ENCODE measurements at regions not wholly inside any gene's neighbourhood (a gene's known extent, or its start where the extent isn't known, plus 50 kb on each side); places are given as distances from the start of the nearest gene placed in this dataset.

DNA sequence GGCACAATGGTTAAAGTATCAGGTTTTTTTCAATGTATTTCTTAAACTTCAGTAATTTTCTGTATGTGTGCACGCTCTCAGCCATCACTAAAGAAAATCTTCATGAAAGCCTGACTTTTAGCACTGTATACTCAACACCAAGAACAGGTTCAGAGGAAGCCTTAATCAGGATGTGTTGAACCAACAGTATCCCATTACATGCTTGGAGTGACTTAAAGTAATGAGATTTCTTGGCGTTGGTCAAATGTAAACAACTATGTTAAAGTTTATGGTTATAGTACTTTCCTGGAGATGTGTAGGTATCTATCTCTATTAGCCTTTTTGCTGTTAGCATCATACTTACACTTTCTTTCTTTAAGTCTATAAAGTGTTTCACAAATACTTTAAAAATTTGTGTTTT is 335.0 kb downstream of the CCER1 start:
- intact Hi-C loops (cut with micrococcal nuclease) = no loop called here
- no peak for DNase-seq
- CTCF ChIA-PET = no interaction called here
- H3K4me3 Mint-ChIP-seq = no peak overlapping the region
- no peaks in the 10 kb centered on the region for H3K27me3 Mint-ChIP-seq (ENCODE audit: low read depth)
- no peak overlapping the region for H3K27ac Mint-ChIP-seq
- H3K9me3 Mint-ChIP-seq = no peaks in the 10 kb centered on the region
- H3K36me3 Mint-ChIP-seq (ENCODE audit: low read depth) = no peaks in the 10 kb centered on the region
- H3K4me1 Mint-ChIP-seq (ENCODE audit: low read depth) = no peaks in the 10 kb centered on the region

DNA sequence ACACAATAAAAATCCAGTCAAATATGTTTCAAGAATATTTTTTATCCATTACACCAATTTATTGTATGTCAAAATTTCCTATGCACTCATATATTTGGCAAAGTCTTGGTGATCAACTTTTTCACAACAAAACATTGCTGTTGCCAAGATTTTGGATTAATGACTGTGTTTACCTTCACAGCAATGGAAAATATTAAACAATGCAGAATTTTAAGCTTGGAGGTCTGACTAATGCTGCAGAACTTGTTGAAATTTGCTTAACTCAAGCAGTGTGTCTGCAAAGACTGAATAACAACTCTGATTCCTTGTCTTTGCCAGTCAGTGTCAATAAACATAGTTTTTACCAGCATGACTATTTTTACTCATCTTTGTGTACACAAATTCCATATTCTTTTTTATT is 336.4 kb downstream of the CCER1 start:
- Mint-ChIP-seq H3K4me3 (no peak overlapping the region), H3K9me3 (no peaks in the 10 kb centered on the region), H3K4me1 (ENCODE audit: low read depth) (no peaks in the 10 kb centered on the region), H3K36me3 (ENCODE audit: low read depth) (no peaks in the 10 kb centered on the region), H3K27me3 (ENCODE audit: low read depth) (no peaks in the 10 kb centered on the region), H3K27ac (no peak overlapping the region)
- no peak for DNase-seq
- intact Hi-C loops (cut with micrococcal nuclease) = no loop called here
- CTCF ChIA-PET = no interaction called here

DNA sequence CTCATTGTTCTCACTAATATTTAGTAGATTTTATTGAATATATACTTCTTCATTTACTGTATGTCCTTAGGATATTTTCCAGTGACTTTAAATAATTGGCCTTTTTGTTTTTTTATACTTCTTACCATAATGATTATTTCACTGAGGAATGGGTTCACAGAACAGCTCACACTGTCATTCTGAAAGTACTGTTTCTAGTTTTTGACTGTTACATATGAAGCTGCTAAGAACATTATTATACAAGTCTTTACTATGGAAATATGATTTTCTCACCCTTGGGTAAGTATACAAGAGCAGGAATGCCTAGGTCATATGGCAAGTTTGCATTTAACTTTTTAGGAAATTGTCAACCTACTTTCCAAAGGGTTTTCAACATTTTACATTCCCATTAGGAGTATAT is 343.1 kb downstream of the CCER1 start:
- CTCF ChIA-PET = no interaction called here
- intact Hi-C loops (cut with micrococcal nuclease) = no loop called here
- no peaks in the 10 kb centered on the region for H3K4me1 Mint-ChIP-seq (ENCODE audit: low read depth)
- DNase-seq = no peak
- H3K4me3 Mint-ChIP-seq = no peak overlapping the region
- no peaks in the 10 kb centered on the region for H3K9me3 Mint-ChIP-seq
- H3K27me3 Mint-ChIP-seq (ENCODE audit: low read depth) = no peaks in the 10 kb centered on the region
- no peaks in the 10 kb centered on the region for H3K36me3 Mint-ChIP-seq (ENCODE audit: low read depth)
- no peak overlapping the region for H3K27ac Mint-ChIP-seq

DNA sequence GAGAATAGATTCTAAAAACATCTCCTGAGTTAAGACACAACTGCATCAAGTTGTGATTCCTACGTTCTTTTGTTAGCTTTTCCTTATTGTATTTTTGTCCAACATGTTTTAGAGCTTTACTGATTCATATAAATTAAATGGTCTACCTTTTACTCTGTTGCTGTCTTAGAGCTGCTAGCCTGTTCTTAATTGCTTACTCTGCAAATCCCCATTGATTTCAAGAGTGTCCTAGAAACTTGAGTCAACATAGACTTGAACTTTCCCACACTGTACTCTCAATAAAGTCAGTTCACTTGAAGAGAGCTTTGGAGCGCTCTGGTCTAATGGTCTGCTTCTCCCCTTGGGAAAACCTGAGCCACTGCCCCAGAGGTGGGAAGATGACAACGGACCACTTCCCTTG is 343.9 kb downstream of the CCER1 start:
- H3K27ac Mint-ChIP-seq = no peak overlapping the region
- H3K9me3 Mint-ChIP-seq = no peaks in the 10 kb centered on the region
- H3K4me3 Mint-ChIP-seq = no peak overlapping the region
- no peaks in the 10 kb centered on the region for H3K4me1 Mint-ChIP-seq (ENCODE audit: low read depth)
- no peak for DNase-seq
- H3K27me3 Mint-ChIP-seq (ENCODE audit: low read depth) = no peaks in the 10 kb centered on the region
- no peaks in the 10 kb centered on the region for H3K36me3 Mint-ChIP-seq (ENCODE audit: low read depth)
- CTCF ChIA-PET = no interaction called here
- intact Hi-C loops (cut with micrococcal nuclease) = no loop called here

DNA sequence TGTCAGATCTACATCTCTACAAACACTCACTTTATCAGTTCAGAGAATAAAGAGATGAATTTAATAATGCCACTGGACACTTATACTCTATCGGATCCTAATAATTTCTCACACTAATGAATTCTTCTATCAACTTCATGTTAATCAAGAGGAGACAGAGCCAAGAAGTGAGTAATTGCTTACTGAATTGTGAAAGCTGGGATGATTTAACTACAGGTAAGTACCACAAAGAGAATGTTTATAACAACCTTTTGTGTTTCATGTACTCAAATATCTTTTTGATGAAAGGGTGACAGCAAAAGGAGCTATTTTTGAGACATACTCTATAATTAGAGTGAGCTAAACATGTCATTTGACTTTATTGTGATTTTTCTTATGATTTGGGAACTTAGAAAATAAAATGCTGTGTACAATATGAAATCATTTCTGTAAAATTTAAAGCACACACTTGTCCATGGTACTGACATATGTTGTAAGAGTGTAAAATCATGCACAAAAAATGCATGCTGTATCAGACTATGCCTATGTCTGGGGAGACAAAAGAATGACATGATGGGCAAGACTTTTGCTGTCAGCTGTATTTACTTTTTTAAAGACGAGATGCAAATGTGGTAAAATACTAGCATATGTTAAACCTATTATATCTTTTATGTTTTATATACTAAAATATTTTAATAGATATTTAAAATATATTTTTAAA is 361.2 kb downstream of the CCER1 start:
- intact Hi-C loops (cut with micrococcal nuclease) = no loop called here
- no peaks in the 10 kb centered on the region for H3K36me3 Mint-ChIP-seq (ENCODE audit: low read depth)
- CTCF ChIA-PET = no interaction called here
- H3K4me1 Mint-ChIP-seq (ENCODE audit: low read depth) = no peaks in the 10 kb centered on the region
- H3K27ac Mint-ChIP-seq = no peak overlapping the region
- no peaks in the 10 kb centered on the region for H3K27me3 Mint-ChIP-seq (ENCODE audit: low read depth)
- H3K9me3 Mint-ChIP-seq = no peaks in the 10 kb centered on the region
- H3K4me3 Mint-ChIP-seq = no peak overlapping the region
- DNase-seq = no peak

DNA sequence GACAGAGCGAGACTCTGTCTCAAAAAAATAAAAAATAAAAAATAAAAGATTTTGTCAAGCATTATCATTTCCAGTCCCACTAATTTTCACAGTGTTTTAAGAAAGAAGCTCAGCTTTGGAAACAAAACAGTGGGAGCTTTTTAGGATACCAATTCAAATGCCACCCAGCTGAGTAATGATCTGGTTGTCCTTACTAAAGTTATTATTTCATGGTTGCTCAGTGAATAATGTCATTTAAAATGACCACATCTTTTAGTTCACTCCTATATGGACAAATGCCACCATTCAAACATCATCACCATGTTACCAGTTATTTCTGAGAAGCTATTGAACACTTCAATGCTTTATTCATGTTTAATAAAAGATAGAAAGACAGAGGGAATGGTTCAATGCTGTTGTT is 365.0 kb downstream of the CCER1 start:
- peaks cover 8% of the 10 kb centered on the region for H3K9me3 Mint-ChIP-seq
- H3K4me3 Mint-ChIP-seq = no peak overlapping the region
- no peak overlapping the region for H3K27ac Mint-ChIP-seq
- intact Hi-C loops (cut with micrococcal nuclease) = no loop called here
- CTCF ChIA-PET = no interaction called here
- no peaks in the 10 kb centered on the region for H3K27me3 Mint-ChIP-seq (ENCODE audit: low read depth)
- no peak for DNase-seq
- H3K4me1 Mint-ChIP-seq (ENCODE audit: low read depth) = no peaks in the 10 kb centered on the region
- H3K36me3 Mint-ChIP-seq (ENCODE audit: low read depth) = no peaks in the 10 kb centered on the region

DNA sequence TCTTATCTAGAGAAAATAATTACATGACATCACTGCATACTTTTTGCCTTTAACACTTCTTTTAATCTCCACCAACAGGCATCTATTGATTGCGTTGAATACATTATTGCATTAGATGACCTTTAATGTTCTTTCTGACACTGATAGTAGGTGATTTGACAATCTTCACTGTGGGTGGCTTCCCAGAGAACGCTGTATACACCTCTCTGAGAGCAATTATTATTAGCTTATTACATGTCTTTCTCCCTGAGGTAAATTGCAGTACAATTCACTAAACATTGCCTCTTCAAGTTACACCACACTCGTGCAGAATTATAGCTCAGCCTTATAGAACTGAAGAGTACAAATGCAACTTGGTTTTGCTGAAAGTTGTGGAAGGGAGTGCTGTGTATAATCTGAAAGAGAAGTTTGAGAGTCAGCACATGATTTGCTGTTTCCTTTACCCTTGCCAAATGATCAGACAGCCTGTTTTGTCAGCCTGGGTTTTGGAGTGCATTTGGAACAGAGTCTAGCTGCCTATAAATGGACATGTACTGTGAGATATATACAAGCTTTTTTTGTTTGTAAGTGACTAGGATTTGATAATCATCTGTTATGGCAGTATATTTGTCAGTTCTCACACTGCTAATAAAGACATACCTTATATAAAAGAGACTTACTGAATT is 369.2 kb downstream of the CCER1 start:
- Mint-ChIP-seq H3K4me3 (no peak overlapping the region), H3K27me3 (ENCODE audit: low read depth) (no peaks in the 10 kb centered on the region), H3K4me1 (ENCODE audit: low read depth) (no peaks in the 10 kb centered on the region), H3K27ac (no peak overlapping the region), H3K9me3 (peaks cover 8% of the 10 kb centered on the region), H3K36me3 (ENCODE audit: low read depth) (no peaks in the 10 kb centered on the region)
- no peak for DNase-seq
- intact Hi-C loops (cut with micrococcal nuclease) = no loop called here
- CTCF ChIA-PET = no interaction called here

DNA sequence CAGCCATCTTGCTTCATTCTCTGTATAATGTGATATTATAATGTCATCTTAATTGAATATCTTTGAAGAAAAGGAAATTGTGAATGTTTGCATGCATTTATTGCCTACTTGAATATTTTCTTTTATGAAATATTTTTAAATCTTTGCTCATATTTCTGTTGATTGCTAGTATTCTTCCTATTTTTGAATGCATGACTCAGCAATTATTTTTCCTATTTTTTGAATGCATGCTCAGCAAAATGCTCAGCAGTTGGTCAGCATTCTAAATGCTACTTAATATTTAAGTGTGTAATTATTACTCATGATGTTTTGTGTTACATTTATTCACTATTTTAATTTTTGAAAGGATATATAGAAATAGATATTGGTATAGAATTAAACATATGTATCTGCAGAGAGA is 378.3 kb downstream of the CCER1 start:
- Mint-ChIP-seq H3K9me3 (peaks cover 6% of the 10 kb centered on the region), H3K27ac (no peak overlapping the region), H3K4me1 (ENCODE audit: low read depth) (no peaks in the 10 kb centered on the region), H3K36me3 (ENCODE audit: low read depth) (no peaks in the 10 kb centered on the region), H3K4me3 (no peak overlapping the region), H3K27me3 (ENCODE audit: low read depth) (no peaks in the 10 kb centered on the region)
- DNase-seq = no peak
- CTCF ChIA-PET = no interaction called here
- intact Hi-C loops (cut with micrococcal nuclease) = no loop called here

DNA sequence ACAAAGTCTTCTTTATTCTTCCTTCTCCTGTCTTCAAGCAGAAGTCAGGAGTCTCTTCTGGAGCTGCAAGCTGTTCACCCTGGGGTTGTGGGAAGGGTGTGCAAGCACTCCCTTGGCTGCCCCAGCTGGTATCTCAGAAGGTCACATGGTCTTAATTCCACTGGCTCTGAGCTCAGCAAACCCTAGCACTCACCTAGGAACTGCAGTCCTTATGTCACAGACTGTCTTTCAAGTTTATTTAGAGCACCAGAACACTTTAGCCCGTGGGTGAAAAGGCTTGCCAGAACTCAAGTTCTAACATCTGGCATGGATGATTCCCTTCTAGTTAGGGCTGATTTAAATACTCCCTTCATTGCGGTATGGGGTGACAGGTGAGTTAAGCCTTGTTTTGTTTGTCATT is 379.0 kb downstream of the CCER1 start:
- Mint-ChIP-seq H3K9me3 (peaks cover 6% of the 10 kb centered on the region), H3K4me1 (ENCODE audit: low read depth) (no peaks in the 10 kb centered on the region), H3K36me3 (ENCODE audit: low read depth) (no peaks in the 10 kb centered on the region), H3K4me3 (no peak overlapping the region), H3K27ac (no peak overlapping the region), H3K27me3 (ENCODE audit: low read depth) (no peaks in the 10 kb centered on the region)
- DNase-seq = no peak
- intact Hi-C loops (cut with micrococcal nuclease) = no loop called here
- CTCF ChIA-PET = no interaction called here

DNA sequence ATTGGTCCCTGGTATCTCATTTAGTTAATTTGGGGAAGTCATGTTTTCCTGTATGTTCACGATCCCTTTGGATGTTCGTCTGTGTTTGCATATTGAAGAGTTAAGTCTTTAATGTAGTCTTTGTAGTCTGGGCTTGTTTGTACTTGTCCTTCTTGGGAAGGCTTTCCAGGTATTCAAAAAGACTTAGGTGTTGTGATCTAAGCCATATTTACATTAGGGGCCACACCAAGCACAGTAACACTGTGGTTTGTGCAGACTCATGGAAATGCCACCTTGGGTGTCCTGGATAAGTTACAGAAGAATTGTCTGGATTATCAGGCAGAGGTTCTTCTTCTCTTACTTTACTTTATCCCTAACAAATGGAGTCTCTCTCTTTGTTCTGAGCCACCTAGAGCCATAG is 380.3 kb downstream of the CCER1 start:
- DNase-seq = no peak
- Mint-ChIP-seq H3K27ac (no peak overlapping the region), H3K36me3 (ENCODE audit: low read depth) (no peaks in the 10 kb centered on the region)

DNA sequence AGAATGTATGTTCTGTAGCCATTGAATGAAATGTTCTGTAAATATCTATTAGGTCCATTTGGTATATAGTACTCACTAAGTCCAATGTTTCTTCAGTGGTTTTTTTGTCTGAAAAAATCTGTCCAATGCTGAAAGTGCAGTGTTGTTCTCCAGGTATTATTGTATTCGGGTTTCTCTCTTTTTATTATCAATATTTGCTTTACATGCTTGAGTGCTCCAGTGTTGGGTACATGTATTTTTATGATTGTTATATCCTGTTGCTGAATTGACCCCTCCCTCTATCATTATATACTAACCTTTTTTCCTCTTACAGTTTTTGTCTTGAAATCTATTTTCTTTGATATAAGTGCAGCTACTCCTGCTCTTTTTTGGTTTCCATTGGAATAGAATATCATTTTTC is 382.2 kb downstream of the CCER1 start:
- Mint-ChIP-seq H3K4me1 (ENCODE audit: low read depth) (no peaks in the 10 kb centered on the region), H3K4me3 (no peak overlapping the region), H3K36me3 (ENCODE audit: low read depth) (no peaks in the 10 kb centered on the region), H3K9me3 (peaks cover 3% of the 10 kb centered on the region), H3K27ac (no peak overlapping the region), H3K27me3 (ENCODE audit: low read depth) (no peaks in the 10 kb centered on the region)
- intact Hi-C loops (cut with micrococcal nuclease) = no loop called here
- no peak for DNase-seq
- CTCF ChIA-PET = no interaction called here

More for the DNA sequence above, 380.3 kb downstream of the CCER1 start:
- CTCF ChIA-PET = no interaction called here
- Mint-ChIP-seq H3K27me3 (ENCODE audit: low read depth) (no peaks in the 10 kb centered on the region), H3K4me1 (ENCODE audit: low read depth) (no peaks in the 10 kb centered on the region), H3K9me3 (peaks cover 9% of the 10 kb centered on the region), H3K4me3 (no peak overlapping the region)
- intact Hi-C loops (cut with micrococcal nuclease) = no loop called here

DNA sequence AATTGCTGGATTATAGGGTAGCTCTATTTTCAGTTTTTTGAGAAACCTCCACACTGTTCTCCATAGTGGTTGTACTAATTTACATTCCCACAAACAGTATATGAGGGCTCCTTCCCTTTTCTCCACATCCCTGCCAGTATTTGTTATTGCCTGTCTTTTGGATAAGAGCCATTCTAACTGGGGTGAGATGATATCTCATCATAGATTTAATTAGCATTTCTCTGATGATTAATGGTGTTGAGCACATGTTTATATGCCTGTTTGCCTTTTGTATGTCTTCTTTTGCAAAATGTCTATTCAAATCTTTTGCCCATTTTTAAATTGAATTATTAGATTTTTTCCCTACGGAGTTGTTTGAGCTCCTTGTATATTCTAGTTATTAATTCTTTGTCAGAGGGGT is 385.3 kb downstream of the CCER1 start:
- intact Hi-C loops (cut with micrococcal nuclease) = no loop called here

DNA sequence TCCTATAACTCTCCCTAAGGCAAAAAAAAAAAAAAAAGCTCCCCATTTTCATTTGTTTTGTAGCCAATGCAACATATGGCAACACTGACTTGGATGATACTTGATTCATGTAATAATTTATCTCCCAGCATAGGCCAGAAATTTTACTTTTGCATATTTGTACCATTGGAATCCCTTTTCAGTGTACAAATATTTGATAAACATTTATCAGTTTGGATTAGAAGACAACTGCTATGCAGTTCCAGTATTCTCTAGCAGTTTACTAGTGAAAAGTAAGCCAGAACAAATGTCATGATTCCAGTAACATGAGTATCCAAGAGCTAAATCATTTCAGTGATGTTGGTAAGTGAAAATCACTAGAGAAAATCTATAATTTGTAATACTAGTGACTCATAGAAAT is 392.3 kb downstream of the CCER1 start:
- Mint-ChIP-seq H3K27me3 (ENCODE audit: low read depth) (peaks cover 3% of the 10 kb centered on the region), H3K9me3 (peaks cover 13% of the 10 kb centered on the region), H3K4me3 (no peak overlapping the region), H3K27ac (no peak overlapping the region), H3K36me3 (ENCODE audit: low read depth) (no peaks in the 10 kb centered on the region), H3K4me1 (ENCODE audit: low read depth) (no peaks in the 10 kb centered on the region)
- no peak for DNase-seq
- intact Hi-C loops (cut with micrococcal nuclease) = no loop called here
- CTCF ChIA-PET = no interaction called here

More for the DNA sequence above, 385.3 kb downstream of the CCER1 start:
- Mint-ChIP-seq H3K36me3 (ENCODE audit: low read depth) (no peaks in the 10 kb centered on the region), H3K4me1 (ENCODE audit: low read depth) (no peaks in the 10 kb centered on the region), H3K27me3 (ENCODE audit: low read depth) (no peaks in the 10 kb centered on the region), H3K9me3 (peaks cover 15% of the 10 kb centered on the region), H3K4me3 (no peak overlapping the region), H3K27ac (no peak overlapping the region)
- DNase-seq = no peak
- CTCF ChIA-PET = interaction anchor here (0.8 kb wide), 1 partner anchor 16 kb away, joined by 3 read pairs; no protein-coding TSS in a partner anchor
